Suprapubic skin (tissue), 3 donors: ENCODE measurements at regions not wholly inside any gene's neighbourhood (a gene's known extent, or its start where the extent isn't known, plus 50 kb on each side); places are given as distances from the start of the nearest gene placed in this dataset.

Source experiments
- CTCF ChIP-seq, 2 donors: fragments of 200-600 bp in 1 of 2; fragments of 450-650 bp in 1 of 2; sonication (generic) in 1 of 2; IDR thresholded peaks; one replicate each; pipeline ENCODE4 v1.5.1; 2016 to 2019; ENCODE audit warnings: antibody characterized with exemption in 2 of 2, mild to moderate bottlenecking in 1 of 2, moderate library complexity in 1 of 2
- POLR2A ChIP-seq, 2 donors: fragments of 450-650 bp; IDR thresholded peaks; one replicate each; pipeline ENCODE4 v1.6.1; 2017; ENCODE audit warnings: antibody characterized with exemption in 2 of 2, mild to moderate bottlenecking in 2 of 2, moderate library complexity in 2 of 2

- no peak for TF ChIP-seq CTCF (IDR thresholded peaks at IDR 0.05)
- no peak for TF ChIP-seq POLR2A (IDR thresholded peaks at IDR 0.05)
Measured at GRCh38 chr20:11796026-11796425, 121.7 kb upstream of the BTBD3 start.
